ENCODE measurements at regions not wholly inside any gene's neighbourhood (a gene's known extent, or its start where the extent isn't known, plus 50 kb on each side); places are given as distances from the start of the nearest gene placed in this dataset.
"Not testable (repeated sequence)": the region's sequence is repeated elsewhere in the genome, so short reads cannot be mapped to it uniquely, and the experiment has no call there.

GRCh38 chr21:14684071-14684470, 138.0 kb upstream of the SAMSN1 start:
- no peak for DNase-seq (ENCODE audit: low read depth, low spot score)

- no peak for DNase-seq (ENCODE audit: low read depth, low spot score)
These were observed 136.9 kb upstream of the SAMSN1 start for GRCh38 chr21:14683063-14683462.

GRCh38 chr21:14678973-14679574, 133.0 kb upstream of the SAMSN1 start:
- DNase-seq (ENCODE audit: low read depth, low spot score) = no peak

- no peak for DNase-seq (ENCODE audit: low read depth, low spot score)
These were observed 131.6 kb upstream of the SAMSN1 start for GRCh38 chr21:14677639-14678179.

GRCh38 chr21:14677013-14677412, 130.9 kb upstream of the SAMSN1 start:
- DNase-seq (ENCODE audit: low read depth, low spot score) = no peak

GRCh38 chr21:14675774-14676530, 129.8 kb upstream of the SAMSN1 start:
- DNase-seq (ENCODE audit: low read depth, low spot score) = no peak

- DNase-seq (ENCODE audit: low read depth, low spot score) = no peak
These were observed 127.5 kb upstream of the SAMSN1 start for GRCh38 chr21:14673649-14674048.

- no peak for DNase-seq (ENCODE audit: low read depth, low spot score)
These were observed 126.4 kb upstream of the SAMSN1 start for GRCh38 chr21:14672466-14672865.

GRCh38 chr21:14670409-14670808, 124.3 kb upstream of the SAMSN1 start:
- no peak for DNase-seq (ENCODE audit: low read depth, low spot score)

GRCh38 chr21:14669092-14669491, 123.0 kb upstream of the SAMSN1 start:
- not testable (repeated sequence) for DNase-seq (ENCODE audit: low read depth, low spot score)

GRCh38 chr21:14657241-14658008, 111.3 kb upstream of the SAMSN1 start:
- DNase-seq (ENCODE audit: low read depth, low spot score) = no peak

GRCh38 chr21:14646893-14647292, 100.8 kb upstream of the SAMSN1 start:
- DNase-seq (ENCODE audit: low read depth, low spot score) = no peak

- no peak for DNase-seq (ENCODE audit: low read depth, low spot score)
These were observed 99.6 kb upstream of the SAMSN1 start for GRCh38 chr21:14645702-14646101.

- no peak for DNase-seq (ENCODE audit: low read depth, low spot score)
These were observed 86.2 kb upstream of the SAMSN1 start for GRCh38 chr21:14632359-14632758.

- no peak for DNase-seq (ENCODE audit: low read depth, low spot score)
These were observed 84.5 kb upstream of the SAMSN1 start for GRCh38 chr21:14630556-14631069.

- no peak for DNase-seq (ENCODE audit: low read depth, low spot score)
These were observed 83.3 kb upstream of the SAMSN1 start for GRCh38 chr21:14629461-14629860.

- DNase-seq (ENCODE audit: low read depth, low spot score) = not testable (repeated sequence)
These were observed 77.0 kb upstream of the SAMSN1 start for GRCh38 chr21:14623079-14623478.

GRCh38 chr21:14620152-14620551, 74.0 kb upstream of the SAMSN1 start:
- DNase-seq (ENCODE audit: low read depth, low spot score) = no peak

GRCh38 chr21:14617871-14618270, 71.8 kb upstream of the SAMSN1 start:
- DNase-seq (ENCODE audit: low read depth, low spot score) = no peak

GRCh38 chr21:14617040-14617393, 70.9 kb upstream of the SAMSN1 start:
- no peak for DNase-seq (ENCODE audit: low read depth, low spot score)

GRCh38 chr21:14616380-14617039, 70.4 kb upstream of the SAMSN1 start:
- DNase-seq (ENCODE audit: low read depth, low spot score) = no peak

Measured in astrocyte of the hippocampus (primary cell).